Gastrocnemius medialis (tissue), 4 donors: ENCODE measurements at regions not wholly inside any gene's neighbourhood (a gene's known extent, or its start where the extent isn't known, plus 50 kb on each side); places are given as distances from the start of the nearest gene placed in this dataset.

Experiments
- CTCF ChIP-seq, 5 experiments: fragments of 450-650 bp in 3 of 5; fragments of 200-600 bp in 2 of 5; sonication (generic) in 2 of 5; IDR thresholded peaks in 4 of 5; conservative IDR thresholded peaks in 1 of 5; 1 replicate in 4 of 5; 2 replicates in 1 of 5; pipeline ENCODE4 v1.5.1; 2016 to 2019; ENCODE audit warnings: antibody characterized with exemption in 5 of 5, mild to moderate bottlenecking in 3 of 5, moderate library complexity in 3 of 5
- POLR2A ChIP-seq, 2 donors: fragments of 450-650 bp; IDR thresholded peaks; one replicate each; pipeline ENCODE4 v1.6.1; 2017; ENCODE audit warnings: antibody characterized with exemption in 2 of 2, mild to moderate bottlenecking in 2 of 2, moderate library complexity in 2 of 2

GRCh38 chr5:3931976-3932375 is 336.3 kb downstream of the IRX1 start:
- no peak for TF ChIP-seq CTCF (IDR thresholded peaks at IDR 0.05 in 4 of 5, conservative IDR thresholded peaks at IDR 0.05 in 1 of 5)
- no peak for TF ChIP-seq POLR2A (IDR thresholded peaks at IDR 0.05)
